GM12874 (cell line): ENCODE measurements at regions not wholly inside any gene's neighbourhood (a gene's known extent, or its start where the extent isn't known, plus 50 kb on each side); places are given as distances from the start of the nearest gene placed in this dataset.

Experiments
- CTCF ChIP-seq: IDR thresholded peaks from 2 replicates; pipeline ENCODE4 v1.5.1; 2011; ENCODE audit warnings: low read depth, mild to moderate bottlenecking, control low read depth, low read length, moderate library complexity; ENCODE audit not compliant: insufficient read depth

GRCh38 chr5:1651971-1652872 is 128.5 kb upstream of the LPCAT1 start:
- TF ChIP-seq CTCF = no peak

DNA sequence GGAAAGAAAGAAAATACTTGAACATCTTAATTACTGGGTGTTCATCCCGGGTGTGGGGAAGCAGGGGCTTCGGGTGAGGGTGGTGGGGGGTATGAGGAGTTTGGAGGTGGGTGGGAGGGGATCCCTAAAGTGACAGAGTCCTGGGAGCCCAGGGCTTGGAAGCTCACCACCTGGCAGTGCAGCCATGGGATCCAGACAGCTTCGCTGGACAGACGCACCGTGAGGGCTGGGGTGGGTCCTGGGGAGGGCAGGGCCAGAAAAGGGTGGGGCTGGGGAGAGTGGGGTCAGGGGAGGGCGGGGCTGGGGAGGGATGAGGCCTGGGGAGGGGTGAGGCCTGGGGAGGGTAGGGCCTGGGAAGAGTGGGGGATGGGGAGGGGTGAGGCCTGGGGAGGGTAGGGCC is 127.5 kb upstream of the LPCAT1 start:
- no peak for TF ChIP-seq CTCF

DNA sequence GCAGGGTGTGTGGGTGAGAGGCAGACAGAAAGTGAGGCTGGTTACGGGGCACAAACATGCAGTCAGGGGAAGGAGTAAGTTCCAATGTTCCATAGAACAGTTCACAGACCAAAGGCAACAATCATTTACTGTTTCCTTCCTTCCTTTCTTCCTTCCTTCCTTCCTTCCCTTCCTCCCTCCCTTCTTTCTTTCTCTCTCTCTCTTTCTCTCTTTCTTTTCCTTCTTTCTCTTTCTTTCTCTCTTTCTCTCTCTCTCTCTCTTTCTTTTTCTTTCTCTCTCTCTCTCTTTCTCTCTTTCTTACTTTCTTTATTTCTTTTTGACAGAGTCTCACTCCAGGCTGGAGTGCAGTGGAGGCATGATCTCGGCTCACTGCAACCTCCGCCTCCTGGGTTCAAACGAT is 125.8 kb upstream of the LPCAT1 start:
- no peak for TF ChIP-seq CTCF

DNA sequence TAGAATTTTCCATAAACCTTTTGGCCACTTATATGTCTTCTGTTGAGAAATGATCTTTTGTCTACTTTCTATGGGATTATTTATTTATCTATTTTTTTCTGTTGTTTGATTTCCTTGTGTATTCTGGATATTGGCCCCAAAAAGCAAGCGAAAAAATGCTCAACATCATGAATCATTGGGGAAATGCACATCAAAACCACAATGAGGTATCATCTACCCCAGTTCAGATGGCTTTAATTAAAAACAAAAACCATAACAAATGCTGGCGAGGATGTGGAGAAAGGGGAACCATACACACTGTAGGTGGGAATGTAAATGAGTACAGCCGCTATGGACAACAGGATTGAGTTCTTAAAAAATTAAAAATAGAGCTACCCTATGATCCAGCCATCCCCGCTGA is 125.0 kb upstream of the LPCAT1 start:
- no peak for TF ChIP-seq CTCF

DNA sequence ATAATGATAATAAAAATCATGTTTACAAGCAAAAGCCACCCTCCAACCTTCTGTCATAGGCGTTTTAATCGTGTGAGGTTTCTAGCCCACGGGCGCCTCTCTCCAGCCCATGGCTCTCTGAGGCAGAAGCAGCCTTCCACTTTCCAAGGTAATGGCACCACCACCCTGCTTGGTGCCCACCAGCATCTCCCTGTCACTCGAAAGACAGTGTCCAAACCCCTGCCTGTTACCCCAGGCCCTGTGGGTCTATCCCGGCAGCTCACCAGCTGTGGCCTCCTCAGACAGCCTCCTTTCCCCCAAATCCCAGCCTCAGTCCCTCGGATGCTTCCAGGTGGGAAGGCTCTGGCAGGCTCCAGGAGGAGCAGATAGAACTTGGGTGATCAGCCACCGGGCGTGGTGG is 123.8 kb upstream of the LPCAT1 start:
- TF ChIP-seq CTCF = no peak

- TF ChIP-seq CTCF = peak; percentile 91
These were observed 121.2 kb upstream of the LPCAT1 start for GRCh38 chr5:1644810-1645571.

- TF ChIP-seq CTCF = no peak
These were observed 120.1 kb upstream of the LPCAT1 start for GRCh38 chr5:1643651-1644392.
